GM23248 (cell line): ENCODE measurements at regions not wholly inside any gene's neighbourhood (a gene's known extent, or its start where the extent isn't known, plus 50 kb on each side); places are given as distances from the start of the nearest gene placed in this dataset.

Experiments used
- EZH2 ChIP-seq: fragments of 200-600 bp; sonication (generic); IDR thresholded peaks from 2 replicates; pipeline ENCODE4 v1.6.1; 2018; ENCODE audit warnings: antibody characterized with exemption, mild to moderate bottlenecking; ENCODE audit not compliant: insufficient read depth, poor library complexity, severe bottlenecking
- EZH2phosphoT487 ChIP-seq: fragments of 200-600 bp; sonication (generic); IDR thresholded peaks from 2 replicates; pipeline ENCODE4 v1.6.1; 2018; ENCODE audit warnings: antibody characterized with exemption, moderate library complexity, mild to moderate bottlenecking, low read depth; ENCODE audit not compliant: insufficient read depth

DNA sequence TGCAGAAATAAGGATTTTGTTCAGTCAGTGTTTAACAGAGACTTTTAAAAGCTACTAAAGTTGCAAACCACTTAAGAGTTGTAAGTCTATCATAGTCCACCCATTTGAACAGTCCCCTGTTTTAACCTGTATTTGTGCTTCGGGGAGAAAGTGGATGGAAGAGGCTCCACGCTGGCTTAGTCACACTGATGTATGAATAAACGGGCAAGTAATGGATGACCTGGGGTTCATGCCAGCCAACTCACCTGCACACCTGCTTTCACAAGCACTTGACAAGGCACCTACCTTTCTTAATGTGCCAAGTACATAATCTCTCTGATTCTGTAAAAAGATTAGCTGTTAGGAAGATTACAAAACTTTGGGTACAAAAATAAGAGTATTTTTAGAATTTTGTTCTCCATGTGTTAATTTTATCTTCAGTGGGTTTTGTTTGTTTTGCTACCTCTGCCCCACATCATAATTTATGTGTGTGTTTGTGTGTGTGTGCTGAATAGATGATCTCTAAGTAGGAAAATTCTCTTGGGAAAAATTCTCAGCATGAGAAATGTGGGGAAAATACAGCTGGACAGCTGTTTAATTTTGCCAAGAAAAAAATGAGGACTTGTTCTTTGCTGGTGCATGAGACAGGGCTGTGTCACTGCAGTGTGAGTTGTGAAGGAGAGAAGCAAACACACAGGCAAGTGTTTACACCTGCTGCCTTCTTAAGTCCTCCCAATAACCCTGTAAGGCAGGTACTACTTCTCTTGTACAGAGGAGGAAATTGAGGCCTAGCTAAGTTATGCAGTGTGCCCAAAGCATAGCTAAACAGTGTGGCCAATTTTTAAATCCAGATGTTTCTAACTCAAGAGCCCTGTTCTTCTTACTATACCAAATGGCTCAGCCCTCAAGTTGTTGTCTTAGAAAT is 181.2 kb upstream of the IL12A start:
- TF ChIP-seq EZH2phosphoT487 (no peak), EZH2 (no peak)
